HG02840 (cell line): ENCODE measurements at regions not wholly inside any gene's neighbourhood (a gene's known extent, or its start where the extent isn't known, plus 50 kb on each side); places are given as distances from the start of the nearest gene placed in this dataset.
A peak's percentile ranks its signal among the peaks of the same experiment; 100 is the strongest.
"Not testable (repeated sequence)": the region's sequence is repeated elsewhere in the genome, so short reads cannot be mapped to it uniquely, and the experiment has no call there.

Experiments used
- ATAC-seq: cut with Tn5 transposase; IDR thresholded peaks from one replicate; pipeline ENCODE4 v1.9.1; 2021; ENCODE audit warnings: mild to moderate bottlenecking, moderate library complexity, moderate number of reproducible peaks; ENCODE audit not compliant: unreplicated experiment, low FRiP score

DNA sequence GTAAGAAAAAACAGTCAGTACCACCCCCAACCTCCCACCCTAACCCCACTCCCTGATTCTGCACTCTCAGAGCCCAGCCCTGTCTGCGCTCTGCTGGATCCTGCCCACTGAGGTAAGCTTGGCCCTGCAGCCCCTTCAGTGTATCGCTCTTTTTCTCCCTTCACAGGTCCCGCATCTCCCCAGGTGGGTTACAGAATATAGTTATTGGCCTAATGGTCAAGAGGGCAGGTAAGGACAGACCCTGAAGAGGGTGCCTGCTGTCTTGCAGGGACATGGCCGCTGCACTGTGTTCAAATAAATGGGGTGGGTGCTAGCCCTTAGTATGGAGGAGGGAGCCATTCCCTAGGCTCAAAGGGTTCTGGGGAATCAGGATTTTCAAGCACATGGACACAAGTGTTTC lies 135.7 kb downstream of the ADSS2 start:
- no peak for ATAC-seq

DNA sequence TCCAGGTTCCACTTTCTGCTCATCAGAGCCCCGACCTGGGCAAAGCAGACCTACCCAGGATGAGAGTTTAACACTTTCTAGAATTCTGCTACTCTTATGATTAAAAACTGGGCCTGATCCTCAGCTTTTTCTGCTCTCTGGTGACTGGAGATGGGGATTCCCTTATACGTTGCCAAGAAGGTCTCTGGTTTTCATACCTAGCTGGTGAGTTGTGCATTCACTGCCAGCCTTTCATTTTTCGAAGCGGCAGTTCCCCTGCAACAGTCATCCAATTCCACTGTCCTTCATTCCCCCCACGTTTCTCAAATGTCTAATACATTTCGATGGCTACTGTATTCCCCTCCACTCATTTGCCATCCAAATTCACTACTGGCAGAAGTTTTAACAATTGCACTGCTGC lies 135.3 kb downstream of the ADSS2 start:
- no peak for ATAC-seq

DNA sequence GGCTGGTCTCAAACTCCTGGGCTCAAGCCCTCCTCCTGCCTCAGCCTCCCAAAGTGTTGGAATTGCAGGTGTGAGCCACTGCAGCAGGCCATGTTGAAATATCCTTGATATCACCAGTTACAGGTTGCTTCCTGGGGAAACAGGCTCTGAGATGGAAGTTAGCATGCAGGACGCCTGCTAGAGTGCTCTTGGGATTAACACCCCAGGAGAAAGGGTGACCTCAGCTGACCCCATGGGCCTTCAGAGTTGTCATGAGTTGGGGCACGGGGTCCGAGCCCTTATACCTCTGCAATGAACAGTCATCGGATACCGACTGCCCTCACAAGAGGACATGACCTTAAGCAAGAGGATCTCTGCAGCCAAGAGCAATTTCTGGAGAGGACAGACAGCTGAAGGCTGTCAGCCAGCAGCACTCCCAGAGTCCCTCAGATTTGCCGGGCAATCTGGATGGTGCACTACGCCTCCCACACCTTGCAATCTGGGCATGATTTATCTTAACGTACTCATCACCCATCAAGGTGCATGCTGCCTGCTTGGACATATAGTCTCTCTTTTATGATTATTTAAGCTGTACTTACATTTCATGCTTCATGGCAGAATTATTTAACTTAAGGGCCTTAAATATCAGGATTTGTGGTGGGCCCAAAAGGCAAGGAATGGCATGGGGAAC lies 134.6 kb downstream of the ADSS2 start:
- ATAC-seq: no peak

DNA sequence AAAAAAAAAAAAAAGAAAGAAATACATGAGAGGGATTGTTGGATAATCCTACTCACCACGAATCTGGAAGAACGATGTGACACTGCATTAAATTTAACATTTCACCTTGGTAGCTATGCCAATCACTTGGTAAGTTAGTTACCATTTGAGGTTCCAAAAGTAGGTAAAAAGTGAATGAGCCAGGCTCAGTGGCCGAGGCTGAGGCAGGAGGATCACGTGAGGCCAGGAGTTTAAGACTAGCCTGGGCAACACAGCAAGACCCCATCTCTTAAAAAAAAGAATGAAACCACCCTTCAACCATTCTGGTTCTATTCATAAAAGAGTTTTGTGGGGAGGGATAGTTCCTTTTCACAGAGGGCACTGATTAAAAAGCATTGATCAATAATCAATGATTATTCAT lies 133.6 kb downstream of the ADSS2 start:
- no peak for ATAC-seq

DNA sequence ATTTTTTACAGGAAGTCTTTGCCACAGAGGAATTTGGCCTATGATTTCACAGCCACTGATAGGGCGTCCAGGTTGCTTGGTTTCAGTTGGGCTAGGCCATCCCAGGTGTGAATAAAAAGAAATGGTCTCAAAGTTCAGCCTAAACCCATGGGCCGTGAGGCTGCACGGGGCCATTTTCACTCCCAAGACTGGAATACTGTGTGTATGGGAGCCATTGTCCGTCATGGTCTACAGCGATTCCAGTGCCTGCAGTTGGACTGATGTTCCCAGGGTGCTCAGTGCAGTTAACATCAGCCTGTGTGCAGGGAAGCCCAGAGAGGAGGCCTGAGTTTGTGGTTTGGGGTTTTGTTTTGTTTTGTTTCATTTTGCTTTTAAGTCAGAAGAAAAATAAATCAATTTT lies 133.2 kb downstream of the ADSS2 start:
- ATAC-seq: no peak

DNA sequence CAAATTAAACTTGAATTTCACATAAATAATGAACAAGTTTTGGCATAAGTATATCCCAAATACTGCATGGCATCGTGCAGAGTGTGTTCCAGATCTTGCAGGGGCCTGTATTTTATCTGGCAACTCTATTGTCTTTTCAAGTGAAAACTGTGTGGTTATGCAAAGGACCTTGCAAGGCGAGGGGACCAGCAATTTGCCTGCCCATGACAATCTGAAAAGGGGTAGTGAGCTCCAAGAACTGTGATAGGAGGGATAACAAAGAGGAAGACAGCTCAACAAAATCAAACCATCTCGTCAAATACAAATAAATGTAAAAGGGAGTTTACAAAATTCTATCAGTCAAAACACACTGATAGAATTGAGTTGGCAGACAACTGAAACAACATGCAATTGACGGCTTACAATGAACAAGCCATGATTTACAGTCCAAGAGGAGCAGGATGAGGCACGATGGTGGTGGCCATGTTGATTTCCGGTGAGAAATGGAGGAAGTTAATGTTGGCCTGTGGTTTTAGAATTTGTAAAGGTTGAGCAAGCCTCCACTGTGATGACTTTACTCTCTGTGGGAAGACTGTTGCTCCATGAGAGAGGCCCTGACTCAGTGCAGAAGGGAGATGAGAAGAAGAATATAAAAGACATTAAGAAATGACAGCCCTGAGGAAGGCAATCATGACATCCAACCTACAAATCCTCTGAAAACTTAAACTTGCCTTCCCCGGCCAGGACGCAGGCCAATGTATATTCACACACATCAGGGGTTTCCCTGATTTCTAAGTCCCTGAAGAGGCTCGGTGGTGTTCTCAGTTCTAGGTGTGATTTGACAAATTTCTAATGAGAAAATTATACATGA lies 132.2 kb downstream of the ADSS2 start:
- peak; percentile 69 for ATAC-seq

DNA sequence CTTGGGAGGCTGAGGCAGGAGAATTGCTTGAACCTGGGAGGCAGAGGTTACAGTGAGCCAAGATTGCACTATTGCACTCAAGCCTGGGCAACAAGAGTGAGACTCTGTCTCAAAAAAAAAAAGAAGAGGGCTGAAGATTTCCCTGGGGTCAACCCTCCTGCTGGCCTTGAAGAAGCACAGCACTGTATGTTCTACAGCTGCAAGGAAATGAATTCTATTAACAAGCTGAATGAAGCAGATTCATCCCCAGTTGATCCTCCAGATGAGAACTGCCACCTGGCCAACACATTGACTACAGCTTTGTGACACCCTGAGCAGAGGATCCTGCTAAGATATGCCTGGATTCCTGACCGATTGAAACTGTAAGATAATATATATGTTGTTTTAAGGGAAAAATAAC lies 129.5 kb downstream of the ADSS2 start:
- ATAC-seq: no peak

DNA sequence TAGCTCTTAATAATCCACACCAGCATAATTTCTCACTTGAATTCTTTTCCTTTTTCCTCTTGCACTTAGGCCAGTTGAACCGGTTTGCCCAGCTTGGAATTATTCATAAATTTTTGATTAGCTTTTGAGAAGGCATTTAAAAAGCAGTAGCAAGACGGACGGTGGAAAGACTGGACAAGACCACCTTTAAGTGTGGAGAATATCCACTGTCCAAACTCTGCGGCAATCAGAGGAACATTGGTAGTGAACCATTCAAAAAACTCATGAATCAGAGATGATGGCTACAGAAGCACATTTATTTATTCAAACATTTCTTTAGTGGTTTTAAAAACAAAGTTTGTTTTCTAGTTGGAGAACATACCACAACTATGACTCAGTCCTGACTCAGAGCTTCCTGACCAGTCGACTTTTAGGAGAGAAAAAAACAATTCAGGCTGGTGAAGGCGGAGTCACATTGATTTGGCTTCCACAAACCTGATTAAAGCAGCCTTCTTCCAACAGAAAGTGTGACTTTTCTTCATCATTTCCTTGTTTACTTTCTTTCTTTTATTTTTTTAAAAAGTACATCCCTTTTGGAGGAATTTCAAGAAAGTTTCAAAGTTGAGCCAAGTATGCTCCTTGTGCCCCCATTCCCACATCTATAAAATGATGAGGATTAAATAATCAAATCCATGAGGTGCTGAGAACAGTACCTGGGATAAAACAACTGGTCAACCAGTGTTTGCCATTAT lies 128.8 kb downstream of the ADSS2 start:
- no peak for ATAC-seq

DNA sequence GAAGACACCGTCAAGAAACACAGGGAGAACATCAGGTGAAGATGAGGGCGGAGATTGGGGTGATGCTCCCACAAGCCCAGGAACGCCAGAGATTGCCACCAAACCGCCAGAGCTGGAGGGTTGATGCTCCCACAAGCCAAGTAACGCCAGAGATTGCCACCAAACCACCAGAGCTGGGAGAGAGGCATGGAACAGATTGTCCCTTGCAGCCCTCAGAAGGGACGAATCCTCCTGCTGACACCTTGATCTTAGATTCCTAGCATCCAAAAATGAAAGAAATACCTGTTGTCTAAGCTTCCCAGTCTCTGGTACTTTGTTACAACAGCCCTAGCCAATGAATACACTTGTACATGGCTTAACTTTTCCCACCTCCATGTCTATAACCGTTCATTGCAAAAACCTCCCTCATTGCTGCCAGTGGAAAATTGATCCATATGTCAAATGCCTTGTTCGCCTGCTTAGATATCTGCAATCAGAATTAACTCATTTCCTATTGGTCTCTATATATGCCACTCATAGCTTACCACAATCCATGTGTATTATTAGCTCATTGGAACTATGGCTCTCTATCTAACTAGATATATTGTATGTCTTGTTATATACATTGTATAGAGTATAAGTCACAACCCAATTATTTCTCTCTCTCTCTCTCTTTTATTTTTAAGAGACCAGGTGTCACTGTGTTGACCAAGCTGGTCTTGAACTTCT lies 127.4 kb downstream of the ADSS2 start:
- ATAC-seq: no peak

DNA sequence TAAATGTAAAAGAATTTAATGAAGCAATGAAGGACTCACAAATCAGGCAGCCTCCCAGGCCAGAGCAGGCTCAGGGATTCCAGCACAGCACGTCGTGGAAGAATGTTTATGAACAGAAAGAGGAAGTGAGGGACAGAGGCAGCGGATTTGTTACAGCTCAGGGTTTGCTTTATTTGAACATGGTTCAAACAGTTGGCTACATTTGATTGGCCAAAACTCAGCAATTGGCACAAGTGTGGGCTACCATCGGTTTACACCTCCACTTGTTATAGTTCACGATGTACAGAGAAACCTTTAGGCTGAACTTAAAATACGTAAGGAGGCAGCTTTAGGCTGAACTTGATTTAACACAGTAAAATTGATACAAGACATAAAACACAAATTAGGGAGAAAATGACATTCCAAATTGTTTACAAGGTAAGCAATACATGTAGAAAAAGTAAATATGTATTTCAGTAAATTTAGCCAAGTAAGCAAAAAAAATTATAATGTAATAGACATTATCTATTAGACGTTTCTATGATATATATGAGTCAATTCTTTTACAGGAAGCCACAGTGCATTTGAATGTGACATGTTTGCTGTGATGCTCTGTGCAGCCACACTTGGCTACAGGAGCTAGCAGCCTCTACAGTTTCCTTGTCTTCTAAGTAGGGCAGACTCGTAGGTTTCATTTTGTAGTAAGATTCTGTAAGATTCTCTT lies 126.5 kb downstream of the ADSS2 start:
- peak; percentile 74 for ATAC-seq

DNA sequence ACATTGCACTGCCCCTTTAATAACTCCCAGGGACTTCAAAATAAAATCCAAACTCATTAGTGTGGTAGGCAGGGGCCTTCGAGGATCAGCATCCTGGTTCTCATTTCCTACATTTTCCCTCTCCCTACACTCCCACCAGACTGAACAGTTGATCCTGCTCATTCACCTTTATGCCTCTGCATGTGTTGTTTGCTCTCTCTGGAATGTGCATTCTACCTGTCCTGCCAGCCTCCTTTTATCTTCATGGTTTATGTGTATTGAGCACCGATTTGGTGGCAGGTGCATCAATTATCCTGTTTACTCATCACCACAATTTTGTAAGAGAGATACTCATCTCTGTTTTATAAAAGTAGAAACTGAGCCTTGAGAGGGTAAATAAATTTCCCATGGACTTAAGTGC lies 125.0 kb downstream of the ADSS2 start:
- ATAC-seq: no peak

DNA sequence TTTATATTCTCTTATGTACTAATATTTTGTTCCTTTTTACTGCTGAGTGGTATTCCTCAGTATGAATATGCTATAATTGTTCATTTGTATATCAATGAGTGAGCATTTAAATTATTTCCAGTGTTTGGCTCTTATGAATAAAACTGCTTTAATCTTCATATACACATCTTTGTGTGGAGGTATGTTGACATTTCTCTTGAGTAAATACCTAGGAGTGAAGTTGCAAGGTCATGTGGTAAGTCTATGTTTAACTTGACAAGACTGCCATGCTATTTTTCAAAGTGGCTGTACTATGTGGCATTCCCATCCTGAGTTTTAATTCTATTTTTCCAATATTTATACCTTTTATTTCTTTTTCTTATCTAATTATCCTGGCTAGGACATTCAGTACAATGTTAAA lies 124.2 kb downstream of the ADSS2 start:
- ATAC-seq: no peak

DNA sequence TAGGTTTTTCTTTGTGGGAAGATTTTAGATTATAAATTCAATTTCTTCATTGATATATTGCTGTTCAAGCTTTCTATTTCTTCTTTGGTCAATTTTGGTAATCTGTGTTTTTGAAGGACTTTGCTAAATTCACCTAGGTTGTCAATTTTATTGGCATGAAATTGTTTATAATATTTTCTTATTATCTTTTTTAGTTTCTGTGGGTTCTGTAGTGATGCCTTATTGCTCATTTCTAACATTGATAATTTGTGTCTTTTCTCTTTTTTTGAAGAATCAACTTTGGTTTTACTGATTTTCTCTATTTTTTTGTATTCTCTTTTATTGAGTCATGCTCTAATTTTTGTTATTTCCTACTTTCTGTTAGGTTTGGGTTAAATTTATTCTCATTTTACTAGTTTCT lies 123.2 kb downstream of the ADSS2 start:
- no peak for ATAC-seq

DNA sequence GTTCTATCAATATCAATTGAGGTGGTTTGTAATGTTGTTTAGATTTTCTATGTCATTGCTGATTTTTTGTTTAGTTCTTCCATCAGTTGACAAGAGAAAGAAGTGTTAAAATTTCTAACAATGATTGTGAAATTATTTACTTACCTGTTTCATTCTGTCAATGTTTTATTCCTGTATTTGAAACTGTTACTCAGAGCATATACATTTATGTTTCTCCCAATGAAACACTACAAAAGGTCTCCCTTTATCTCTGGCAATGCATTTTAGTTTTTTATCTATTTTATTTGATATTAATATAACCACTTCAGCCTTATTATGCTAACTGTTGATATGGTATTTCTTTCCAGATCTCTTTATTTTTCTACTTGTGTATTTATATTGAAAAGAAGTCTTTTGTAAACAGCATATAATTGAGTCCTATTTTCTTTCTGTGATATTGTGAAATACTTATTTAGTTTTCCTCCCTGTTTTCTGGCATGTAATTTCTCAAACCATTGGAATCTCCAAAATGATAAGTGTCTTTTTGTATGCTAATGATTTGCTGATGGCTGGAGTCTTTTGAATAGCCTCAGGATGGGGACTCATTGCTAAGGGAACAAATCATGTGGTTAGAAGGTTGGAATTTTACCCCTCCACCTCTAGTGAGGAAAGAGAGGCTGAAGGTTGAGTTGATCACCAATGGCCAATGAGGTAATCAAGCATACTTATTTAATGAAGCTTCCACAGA lies 122.0 kb downstream of the ADSS2 start:
- ATAC-seq: no peak

DNA sequence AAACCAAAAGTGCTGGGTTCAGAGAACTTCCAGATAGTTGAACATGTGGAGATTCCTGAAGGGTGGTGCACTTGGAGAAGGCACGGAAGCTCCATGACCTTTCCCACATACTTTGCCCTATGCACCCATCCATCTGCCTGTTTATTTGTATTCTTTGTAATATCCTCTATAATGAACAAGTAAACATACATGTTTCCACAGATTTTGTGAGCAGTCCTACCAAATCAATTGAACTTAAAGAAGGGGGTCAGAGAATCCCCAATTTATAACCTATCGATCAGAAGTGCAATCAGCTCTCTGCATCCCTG lies 121.4 kb downstream of the ADSS2 start:
- no peak for ATAC-seq

DNA sequence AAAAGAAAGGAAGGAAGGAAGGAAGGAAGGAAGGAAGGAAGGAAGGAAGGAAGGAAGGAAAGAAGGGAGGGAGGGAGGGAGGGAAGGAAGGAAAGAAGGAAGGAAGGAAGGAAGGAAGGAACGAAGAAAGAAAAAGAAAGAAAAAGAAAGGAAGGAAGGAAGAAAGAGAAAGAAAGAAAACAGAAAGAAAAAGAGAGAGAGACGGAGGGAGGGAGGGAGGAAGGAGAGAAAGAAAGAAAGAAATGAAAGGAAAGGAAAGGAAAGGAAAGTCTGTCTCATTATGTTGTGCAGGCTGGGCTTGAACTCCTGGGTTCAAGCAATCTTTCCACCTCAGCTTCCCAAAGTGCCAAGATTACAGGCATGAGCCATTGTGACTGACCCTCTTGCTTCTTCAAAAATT lies 118.9 kb downstream of the ADSS2 start:
- not testable (repeated sequence) for ATAC-seq

DNA sequence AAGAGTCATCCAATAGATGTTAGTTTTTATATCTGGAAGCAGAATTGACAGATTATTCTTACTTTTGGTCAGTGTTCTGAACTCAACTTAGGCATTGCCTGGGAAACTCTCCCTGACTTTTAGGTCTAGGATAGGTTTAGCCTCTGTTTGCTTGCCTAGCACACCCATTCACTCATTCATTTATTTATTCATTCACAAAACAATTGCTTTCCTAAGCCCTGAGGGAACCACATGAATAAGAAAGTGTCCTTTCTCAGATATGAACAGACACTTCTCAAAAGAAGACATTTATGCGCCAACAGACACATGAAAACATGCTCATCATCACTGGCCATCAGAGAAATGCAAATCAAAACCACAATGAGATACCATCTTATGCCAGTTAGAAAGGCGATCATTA lies 117.4 kb downstream of the ADSS2 start:
- not testable (repeated sequence) for ATAC-seq

DNA sequence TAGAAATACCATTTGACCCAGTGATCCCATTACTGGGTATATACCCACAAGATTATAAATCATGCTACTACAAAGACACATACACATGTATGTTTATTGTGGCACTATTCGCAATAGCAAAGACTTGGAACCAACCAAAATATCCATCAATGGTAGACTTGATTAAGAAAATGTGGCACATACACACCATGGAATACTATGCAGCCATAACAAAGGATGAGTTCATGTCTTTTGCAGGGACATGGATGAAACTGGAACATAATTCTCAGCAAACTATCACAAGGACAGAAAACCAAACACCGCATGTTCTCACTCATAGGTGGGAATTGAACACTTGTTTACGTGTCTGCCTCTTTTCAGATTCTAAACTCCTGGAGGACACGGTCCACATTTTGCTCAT lies 116.9 kb downstream of the ADSS2 start:
- ATAC-seq: not testable (repeated sequence)

DNA sequence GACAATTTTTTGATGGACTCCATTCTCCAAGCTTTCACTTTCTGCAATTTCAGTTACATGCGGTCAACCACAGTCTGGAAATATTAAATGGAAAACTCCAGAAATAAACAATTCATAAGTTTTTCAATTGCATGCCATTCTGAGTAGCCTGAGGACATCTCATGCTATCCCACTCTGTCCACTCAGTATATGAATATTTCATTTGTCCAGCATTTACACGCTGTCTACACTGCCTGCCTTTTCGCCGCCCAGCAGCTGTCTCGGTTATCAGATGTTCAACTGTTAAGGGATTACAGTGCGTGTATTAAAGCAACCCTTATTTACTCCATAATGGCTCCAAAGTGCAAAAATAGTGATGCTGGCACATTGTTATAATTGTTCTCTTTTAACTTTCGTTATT lies 116.3 kb downstream of the ADSS2 start:
- no peak for ATAC-seq
